Uterus (tissue), 2 donors: ENCODE measurements at regions not wholly inside any gene's neighbourhood (a gene's known extent, or its start where the extent isn't known, plus 50 kb on each side); places are given as distances from the start of the nearest gene placed in this dataset.

Experiments
- POLR2A ChIP-seq, 2 donors: fragments of 450-650 bp; IDR thresholded peaks; one replicate each; pipeline ENCODE4 v1.6.1; 2016; ENCODE audit warnings: antibody characterized with exemption in 2 of 2, mild to moderate bottlenecking in 1 of 2, moderate library complexity in 1 of 2
- TF ChIP-seq, protein P1 (sequence below), 4 experiments: fragments of 200-600 bp in 2 of 4; fragments of 450-650 bp in 2 of 4; sonication (generic) in 2 of 4; IDR thresholded peaks; one replicate each; pipeline ENCODE4 v1.5.1; 2016 to 2019; ENCODE audit warnings: antibody characterized with exemption in 4 of 4, mild to moderate bottlenecking in 2 of 4, moderate library complexity in 1 of 4

DNA sequence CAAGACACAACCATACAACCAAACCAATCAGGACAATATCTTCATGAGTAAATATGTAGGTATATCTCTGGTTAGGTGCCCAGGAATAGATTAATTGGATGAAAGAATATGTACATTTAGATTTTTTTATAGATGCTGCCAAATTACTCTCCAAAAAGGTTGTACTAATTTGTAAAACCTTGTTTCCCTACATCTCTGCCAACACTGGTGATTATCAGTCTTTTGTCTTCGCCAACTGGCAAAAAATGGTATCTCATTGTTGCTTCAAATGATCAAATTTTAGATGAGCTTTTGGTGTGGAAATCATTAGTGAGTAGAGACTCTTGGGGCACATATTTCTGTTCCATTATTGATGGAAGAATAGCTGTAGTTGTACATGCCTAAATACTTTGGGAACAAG lies 90.7 kb upstream of the ELL2 start:
- TF ChIP-seq, protein P1, sequence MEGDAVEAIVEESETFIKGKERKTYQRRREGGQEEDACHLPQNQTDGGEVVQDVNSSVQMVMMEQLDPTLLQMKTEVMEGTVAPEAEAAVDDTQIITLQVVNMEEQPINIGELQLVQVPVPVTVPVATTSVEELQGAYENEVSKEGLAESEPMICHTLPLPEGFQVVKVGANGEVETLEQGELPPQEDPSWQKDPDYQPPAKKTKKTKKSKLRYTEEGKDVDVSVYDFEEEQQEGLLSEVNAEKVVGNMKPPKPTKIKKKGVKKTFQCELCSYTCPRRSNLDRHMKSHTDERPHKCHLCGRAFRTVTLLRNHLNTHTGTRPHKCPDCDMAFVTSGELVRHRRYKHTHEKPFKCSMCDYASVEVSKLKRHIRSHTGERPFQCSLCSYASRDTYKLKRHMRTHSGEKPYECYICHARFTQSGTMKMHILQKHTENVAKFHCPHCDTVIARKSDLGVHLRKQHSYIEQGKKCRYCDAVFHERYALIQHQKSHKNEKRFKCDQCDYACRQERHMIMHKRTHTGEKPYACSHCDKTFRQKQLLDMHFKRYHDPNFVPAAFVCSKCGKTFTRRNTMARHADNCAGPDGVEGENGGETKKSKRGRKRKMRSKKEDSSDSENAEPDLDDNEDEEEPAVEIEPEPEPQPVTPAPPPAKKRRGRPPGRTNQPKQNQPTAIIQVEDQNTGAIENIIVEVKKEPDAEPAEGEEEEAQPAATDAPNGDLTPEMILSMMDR (IDR thresholded peaks at IDR 0.05), result no peak
- no peak for TF ChIP-seq POLR2A (IDR thresholded peaks at IDR 0.05)
